ENCODE measurements at regions not wholly inside any gene's neighbourhood (a gene's known extent, or its start where the extent isn't known, plus 50 kb on each side); places are given as distances from the start of the nearest gene placed in this dataset.

DNA sequence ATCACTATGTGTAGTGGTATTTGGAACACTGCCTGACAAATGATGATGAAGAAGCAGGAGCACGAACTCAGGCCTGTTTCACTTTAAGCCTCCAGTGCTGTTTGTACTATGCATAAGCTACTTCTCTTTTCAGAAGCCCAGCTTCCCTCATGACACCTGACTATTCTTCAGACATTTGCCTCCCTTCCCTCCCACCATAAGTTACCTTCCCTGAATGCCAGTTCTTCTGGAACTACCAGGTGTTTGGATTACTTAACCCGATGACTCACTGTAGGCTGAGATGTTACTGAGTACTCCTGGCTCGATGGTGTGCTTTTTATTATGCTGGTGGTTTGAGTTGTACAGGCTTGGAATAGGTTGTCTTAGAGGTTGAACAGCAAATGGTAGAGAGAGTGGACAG, 180.0 kb downstream of the SPATA31D1 start:
- Histone ChIP-seq H3K4me3 (ENCODE audit: low read length, poor library complexity, severe bottlenecking) (no peak overlapping the region), H3K9me3 (ENCODE audit: insufficient read depth, low read depth, low read length) (no peaks in the 10 kb centered on the region; the same call in 1 of the 2 replicates), H3F3A (ENCODE audit: low read depth) (no peaks in the 10 kb centered on the region), H2AFZ (ENCODE audit: low read length) (peak overlapping the region; percentile 52; the same call in 1 of the 2 replicates), H4K20me1 (ENCODE audit: insufficient read depth, low read length, poor library complexity, severe bottlenecking) (no peaks in the 10 kb centered on the region), H3K36me3 (ENCODE audit: insufficient read depth, low read length) (no peaks in the 10 kb centered on the region), H3K79me2 (ENCODE audit: insufficient read depth, low read length) (no peaks in the 10 kb centered on the region), H3K4me1 (ENCODE audit: insufficient read depth, low read length, poor library complexity, severe bottlenecking) (peaks cover 4% of the 10 kb centered on the region), H3K9me2 (replicated peaks; ENCODE audit: low read depth, low read length) (no peaks in the 10 kb centered on the region), H3K27me3 (ENCODE audit: insufficient read depth, low read length, poor library complexity, severe bottlenecking) (no peaks in the 10 kb centered on the region), H3K4me2 (ENCODE audit: low read depth, low read length, poor library complexity, severe bottlenecking) (no peak overlapping the region), H3K9ac (ENCODE audit: low read depth, low read length, poor library complexity, severe bottlenecking) (no peak overlapping the region)
- TF ChIP-seq, protein P1, sequence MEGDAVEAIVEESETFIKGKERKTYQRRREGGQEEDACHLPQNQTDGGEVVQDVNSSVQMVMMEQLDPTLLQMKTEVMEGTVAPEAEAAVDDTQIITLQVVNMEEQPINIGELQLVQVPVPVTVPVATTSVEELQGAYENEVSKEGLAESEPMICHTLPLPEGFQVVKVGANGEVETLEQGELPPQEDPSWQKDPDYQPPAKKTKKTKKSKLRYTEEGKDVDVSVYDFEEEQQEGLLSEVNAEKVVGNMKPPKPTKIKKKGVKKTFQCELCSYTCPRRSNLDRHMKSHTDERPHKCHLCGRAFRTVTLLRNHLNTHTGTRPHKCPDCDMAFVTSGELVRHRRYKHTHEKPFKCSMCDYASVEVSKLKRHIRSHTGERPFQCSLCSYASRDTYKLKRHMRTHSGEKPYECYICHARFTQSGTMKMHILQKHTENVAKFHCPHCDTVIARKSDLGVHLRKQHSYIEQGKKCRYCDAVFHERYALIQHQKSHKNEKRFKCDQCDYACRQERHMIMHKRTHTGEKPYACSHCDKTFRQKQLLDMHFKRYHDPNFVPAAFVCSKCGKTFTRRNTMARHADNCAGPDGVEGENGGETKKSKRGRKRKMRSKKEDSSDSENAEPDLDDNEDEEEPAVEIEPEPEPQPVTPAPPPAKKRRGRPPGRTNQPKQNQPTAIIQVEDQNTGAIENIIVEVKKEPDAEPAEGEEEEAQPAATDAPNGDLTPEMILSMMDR (conservative IDR thresholded peaks at IDR 0.05; ENCODE audit: low read length): no peak

DNA sequence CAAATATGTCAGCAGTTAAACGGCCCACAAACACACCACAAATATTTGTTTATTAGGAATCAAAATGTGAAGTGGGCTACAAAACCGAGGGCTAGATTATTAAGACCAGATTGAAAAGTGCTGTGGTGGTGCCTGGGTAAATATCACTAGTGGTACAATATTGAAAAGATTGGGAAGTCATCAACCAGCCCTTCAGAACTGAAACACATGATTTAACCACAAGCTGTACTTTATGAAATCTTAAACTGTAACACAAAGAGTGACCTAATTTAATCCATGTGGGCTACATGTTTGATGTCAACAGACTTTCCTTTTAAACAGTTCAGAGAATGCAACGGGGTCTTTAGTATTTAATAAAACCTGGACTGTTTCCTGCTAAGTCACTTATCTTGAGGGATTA, 182.3 kb downstream of the SPATA31D1 start:
- Histone ChIP-seq H3F3A (ENCODE audit: low read depth) (no peaks in the 10 kb centered on the region), H2AFZ (ENCODE audit: low read length) (no peak overlapping the region), H4K20me1 (ENCODE audit: insufficient read depth, low read length, poor library complexity, severe bottlenecking) (no peaks in the 10 kb centered on the region), H3K9me2 (replicated peaks; ENCODE audit: low read depth, low read length) (no peaks in the 10 kb centered on the region), H3K9me3 (ENCODE audit: insufficient read depth, low read depth, low read length) (no peaks in the 10 kb centered on the region), H3K79me2 (ENCODE audit: insufficient read depth, low read length) (no peaks in the 10 kb centered on the region), H3K4me2 (ENCODE audit: low read depth, low read length, poor library complexity, severe bottlenecking) (no peak overlapping the region), H3K4me3 (ENCODE audit: low read length, poor library complexity, severe bottlenecking) (no peak overlapping the region), H3K4me1 (ENCODE audit: insufficient read depth, low read length, poor library complexity, severe bottlenecking) (peaks cover 4% of the 10 kb centered on the region), H3K9ac (ENCODE audit: low read depth, low read length, poor library complexity, severe bottlenecking) (no peak overlapping the region), H3K27me3 (ENCODE audit: insufficient read depth, low read length, poor library complexity, severe bottlenecking) (no peaks in the 10 kb centered on the region), H3K36me3 (ENCODE audit: insufficient read depth, low read length) (no peaks in the 10 kb centered on the region)
- TF ChIP-seq, protein P1 (conservative IDR thresholded peaks at IDR 0.05; ENCODE audit: low read length): no peak
- no peak for TF ChIP-seq EZH2phosphoT487 (IDR thresholded peaks at IDR 0.05; ENCODE audit: borderline replicate concordance)

DNA sequence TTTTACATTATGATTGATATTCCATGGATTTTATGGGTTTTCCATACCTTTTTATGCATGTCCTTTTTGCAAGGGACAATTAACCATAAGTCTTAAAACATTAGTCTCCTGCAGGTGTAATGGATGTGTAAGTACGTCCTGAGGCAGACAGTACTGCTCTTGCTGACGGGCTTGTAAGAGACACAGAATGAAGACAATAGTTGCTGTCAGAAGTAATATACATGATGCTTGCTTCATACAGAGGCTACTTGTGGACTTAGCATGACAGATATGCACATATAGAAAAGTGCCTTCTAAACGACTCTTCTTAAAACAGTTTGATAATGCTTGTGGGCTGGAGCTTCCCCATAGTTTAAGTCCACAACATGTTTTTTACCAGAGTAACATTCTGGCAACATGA, 182.7 kb downstream of the SPATA31D1 start:
- H2AFZ ChIP-seq (ENCODE audit: low read length): no peak overlapping the region
- no peak overlapping the region for H3K9ac ChIP-seq (ENCODE audit: low read depth, low read length, poor library complexity, severe bottlenecking)
- no peak overlapping the region for H3K4me2 ChIP-seq (ENCODE audit: low read depth, low read length, poor library complexity, severe bottlenecking)

More for the DNA sequence above, 182.7 kb downstream of the SPATA31D1 start:
- peaks cover 4% of the 10 kb centered on the region for H3K4me1 ChIP-seq (ENCODE audit: insufficient read depth, low read length, poor library complexity, severe bottlenecking)
- H3K27me3 ChIP-seq (ENCODE audit: insufficient read depth, low read length, poor library complexity, severe bottlenecking): no peaks in the 10 kb centered on the region
- no peaks in the 10 kb centered on the region for H3F3A ChIP-seq (ENCODE audit: low read depth)
- no peaks in the 10 kb centered on the region for H3K9me3 ChIP-seq (ENCODE audit: insufficient read depth, low read depth, low read length)
- H3K4me3 ChIP-seq (ENCODE audit: low read length, poor library complexity, severe bottlenecking): no peak overlapping the region
- H3K9me2 ChIP-seq (replicated peaks; ENCODE audit: low read depth, low read length): no peaks in the 10 kb centered on the region
- H3K79me2 ChIP-seq (ENCODE audit: insufficient read depth, low read length): no peaks in the 10 kb centered on the region
- no peaks in the 10 kb centered on the region for H4K20me1 ChIP-seq (ENCODE audit: insufficient read depth, low read length, poor library complexity, severe bottlenecking)
- TF ChIP-seq, protein P1 (conservative IDR thresholded peaks at IDR 0.05; ENCODE audit: low read length): no peak
- no peak for TF ChIP-seq EZH2phosphoT487 (IDR thresholded peaks at IDR 0.05; ENCODE audit: borderline replicate concordance)
- no peaks in the 10 kb centered on the region for H3K36me3 ChIP-seq (ENCODE audit: insufficient read depth, low read length)

All from Loucy (cell line).